HepG2 (cell line): ENCODE measurements at regions not wholly inside any gene's neighbourhood (a gene's known extent, or its start where the extent isn't known, plus 50 kb on each side); places are given as distances from the start of the nearest gene placed in this dataset.

Source experiments
- FOXP1 ChIP-seq, 2 experiments: fragments of 450-650 bp in 1 of 2; IDR thresholded peaks; 2 replicates each; pipeline ENCODE4 v1.6.1; 2017 to 2018; ENCODE audit warnings: antibody characterized with exemption in 1 of 2
- TCF7 ChIP-seq: sonication (generic); IDR thresholded peaks from 2 replicates; pipeline ENCODE4 v1.6.1; 2016; ENCODE audit warnings: antibody characterized with exemption, low read depth
- U2AF1 ChIP-seq: fragments of 200-400 bp; formaldehyde crosslinking; optimal IDR thresholded peaks from 2 replicates; pipeline ENCODE3; 2017; ENCODE audit warnings: mild to moderate bottlenecking, low read depth, low read length
- ZFP91 ChIP-seq: sonication (generic); formaldehyde crosslinking; IDR thresholded peaks from 2 replicates; pipeline ENCODE4 v1.9.0; 2022; ENCODE audit warnings: missing genetic modification reagents, mild to moderate bottlenecking, borderline replicate concordance
- ZNF10 ChIP-seq: sonication (generic); formaldehyde crosslinking; IDR thresholded peaks from 2 replicates; pipeline ENCODE4 v1.4.0; 2020; ENCODE audit warnings: mild to moderate bottlenecking, low read depth, missing genetic modification reagents, borderline replicate concordance
- ZNF646 ChIP-seq: sonication (generic); formaldehyde crosslinking; IDR thresholded peaks from 2 replicates; pipeline ENCODE4 v1.9.0; 2021; ENCODE audit warnings: mild to moderate bottlenecking, missing genetic modification reagents
- ZNF746 ChIP-seq: sonication (generic); formaldehyde crosslinking; IDR thresholded peaks from 2 replicates; pipeline ENCODE4 v1.8.0; 2022; ENCODE audit warnings: mild to moderate bottlenecking, missing genetic modification reagents

- TF ChIP-seq ZNF646 (CRISPR knock-in tag) (no peak), ZFP91 (no peak), U2AF1 (no peak), ZNF746 (CRISPR knock-in tag) (no peak), FOXP1 (IDR thresholded peaks at IDR 0.05) (no peak), FOXP1 (CRISPR knock-in tag; IDR thresholded peaks at IDR 0.05) (no peak), ZNF10 (CRISPR knock-in tag) (no peak), TCF7 (no peak)
Observed at GRCh38 chr11:111439901-111440300, 60.8 kb upstream of the POU2AF1 start (continued).
